AML-193 (cell line): ENCODE measurements at regions not wholly inside any gene's neighbourhood (a gene's known extent, or its start where the extent isn't known, plus 50 kb on each side); places are given as distances from the start of the nearest gene placed in this dataset.

ENCODE experiments used
- DNase-seq, 2 experiments: peaks; one replicate each; lab custom pipeline; 2025; lab: John Stamatoyannopoulos, UW

DNA sequence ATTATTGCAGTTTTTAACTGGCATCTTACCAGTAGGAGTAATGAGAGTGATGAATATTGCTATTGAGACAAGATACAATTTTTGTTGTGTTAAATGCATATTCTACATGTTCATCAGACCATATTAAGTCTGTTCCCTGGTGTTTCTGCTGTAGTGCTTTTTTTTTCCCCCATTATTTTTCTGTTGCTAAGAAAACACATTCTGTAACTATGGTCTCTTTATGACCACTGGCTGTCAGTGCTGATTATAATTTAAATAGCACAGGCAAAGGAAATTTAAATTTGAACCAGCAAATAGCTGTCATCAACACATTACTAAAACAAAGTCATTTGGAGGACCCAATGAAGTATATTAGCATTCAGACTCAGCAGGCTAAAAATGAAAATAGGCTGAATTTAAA lies 98.3 kb upstream of the ANKRD50 start:
- no peak for DNase-seq

DNA sequence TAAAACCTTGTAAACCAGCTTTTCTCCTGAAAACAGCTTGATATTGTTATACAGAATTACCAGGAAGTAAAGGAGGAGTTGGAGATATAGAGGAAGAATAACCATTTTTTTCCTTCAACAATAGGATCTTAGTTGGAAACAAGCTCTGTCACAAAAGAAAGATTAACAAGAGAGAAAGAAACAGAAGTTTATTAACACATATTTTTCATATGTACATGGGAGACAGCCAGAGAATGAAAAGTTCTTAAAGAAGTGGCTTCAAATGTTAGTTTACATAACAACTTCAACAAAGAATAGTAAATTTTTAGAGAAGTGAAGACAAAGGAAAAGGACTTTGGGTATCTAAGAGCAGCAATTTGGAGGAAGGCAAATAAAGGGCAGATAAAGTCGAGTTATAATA lies 94.9 kb upstream of the ANKRD50 start:
- DNase-seq = no peak

DNA sequence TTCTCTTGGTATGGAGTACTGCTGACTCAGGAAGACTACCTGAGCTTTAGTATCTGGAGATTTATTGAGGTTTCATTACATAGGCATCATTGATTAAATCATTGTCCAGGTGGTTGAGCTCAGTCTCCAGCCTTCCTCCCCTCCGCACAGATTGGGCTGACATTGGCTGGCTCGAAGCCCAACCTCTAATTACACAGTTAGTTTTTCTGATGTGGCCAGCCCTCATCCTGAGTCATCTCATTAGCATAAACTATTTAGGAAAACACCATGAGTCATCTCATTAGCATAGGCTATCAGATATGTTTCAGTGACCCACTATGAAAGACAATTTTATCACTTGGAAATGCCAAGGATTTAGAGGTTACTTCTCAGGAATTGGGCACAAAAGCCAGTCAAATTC lies 93.9 kb upstream of the ANKRD50 start:
- DNase-seq = no peak

DNA sequence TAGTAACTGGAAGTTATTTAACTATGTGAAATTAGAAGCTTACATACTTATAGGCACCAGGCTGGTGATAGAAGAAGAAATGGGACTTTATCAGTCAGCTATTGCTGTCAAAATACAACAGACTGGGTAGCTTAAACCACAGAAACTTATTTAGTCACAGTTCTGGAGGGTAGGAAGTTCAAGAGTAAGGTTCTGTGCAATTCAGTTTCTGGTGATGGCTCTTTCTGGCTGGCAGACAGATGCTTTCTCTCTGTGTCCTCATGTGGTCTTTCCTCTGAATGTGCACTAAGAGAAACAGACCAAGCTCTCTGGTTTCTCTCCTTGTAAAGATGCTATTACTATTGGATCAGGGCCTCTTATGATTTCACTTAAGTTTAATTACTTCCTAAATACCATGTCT lies 92.1 kb upstream of the ANKRD50 start:
- no peak for DNase-seq

DNA sequence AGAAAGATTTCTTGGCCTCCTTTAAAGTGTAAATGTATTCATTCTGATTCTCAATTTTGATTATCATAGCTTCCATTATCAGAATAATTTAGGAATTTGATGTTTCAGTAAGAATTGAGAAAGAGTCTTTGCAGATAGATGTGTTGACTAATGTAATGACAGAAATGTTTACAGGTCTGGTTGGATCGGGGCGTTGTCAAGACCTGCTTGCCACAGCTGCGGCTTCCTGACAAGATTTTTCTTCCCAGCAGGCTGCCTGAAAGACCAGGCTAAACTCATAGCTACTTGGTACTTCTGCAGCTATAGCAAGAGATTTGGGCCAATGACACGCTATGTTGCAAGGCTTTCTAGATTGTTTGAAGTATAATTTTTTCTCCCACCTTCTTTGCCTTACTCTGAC lies 91.5 kb upstream of the ANKRD50 start:
- no peak for DNase-seq

DNA sequence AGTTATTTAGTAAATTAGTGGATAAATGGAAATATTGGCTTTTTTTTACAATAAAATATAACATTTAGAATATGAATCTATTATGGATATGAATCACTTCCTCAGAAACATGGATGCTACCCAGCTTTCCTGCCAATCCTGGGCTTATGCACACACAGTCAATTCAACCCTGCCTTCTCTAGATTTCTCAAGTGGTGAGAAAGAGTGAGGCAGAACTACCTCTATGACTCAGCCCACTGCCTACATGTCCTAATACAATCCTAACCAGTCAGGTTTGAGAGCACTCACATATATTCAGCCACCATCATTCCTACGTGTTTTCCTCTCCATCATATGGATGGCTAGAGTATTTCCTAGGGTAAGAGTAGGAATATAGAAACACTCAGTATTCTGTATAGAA lies 91.1 kb upstream of the ANKRD50 start:
- no peak for DNase-seq

DNA sequence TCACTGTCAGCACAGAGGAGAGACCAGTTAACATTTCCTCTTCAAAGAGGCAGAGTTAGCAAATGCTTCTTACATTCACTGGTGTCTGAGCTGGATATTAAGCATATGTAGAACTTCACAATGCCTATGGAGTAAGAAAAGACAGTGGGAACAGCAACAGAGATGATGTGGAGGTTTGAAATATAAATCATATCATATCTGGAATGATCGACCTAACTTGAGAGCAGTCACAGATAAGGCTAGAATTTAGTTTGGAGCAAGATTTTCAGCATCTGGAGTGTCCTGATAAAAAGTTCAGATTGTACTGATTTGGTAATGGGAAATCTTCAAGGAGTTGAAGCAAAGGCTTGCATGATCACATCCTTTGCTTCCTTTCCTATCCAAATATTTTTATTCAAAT lies 90.5 kb upstream of the ANKRD50 start:
- no peak for DNase-seq

DNA sequence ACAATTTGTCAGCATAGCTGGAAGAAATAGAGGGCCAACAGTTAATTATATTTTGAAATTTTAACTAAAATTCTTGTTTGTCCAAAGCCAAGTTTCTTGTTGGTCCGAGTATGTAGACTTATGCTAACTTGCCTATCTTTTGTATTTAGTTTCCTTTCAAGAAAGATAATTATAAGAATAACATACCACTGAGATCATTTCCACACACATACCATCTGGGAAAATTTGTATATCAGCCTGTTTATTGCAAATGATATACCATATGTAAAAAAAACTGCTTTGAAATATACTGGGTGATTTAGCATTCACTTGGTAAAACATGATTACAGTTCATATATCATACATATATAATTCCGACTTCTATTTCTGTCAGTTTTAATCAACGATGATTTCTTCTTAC lies 84.7 kb upstream of the ANKRD50 start:
- no peak for DNase-seq

DNA sequence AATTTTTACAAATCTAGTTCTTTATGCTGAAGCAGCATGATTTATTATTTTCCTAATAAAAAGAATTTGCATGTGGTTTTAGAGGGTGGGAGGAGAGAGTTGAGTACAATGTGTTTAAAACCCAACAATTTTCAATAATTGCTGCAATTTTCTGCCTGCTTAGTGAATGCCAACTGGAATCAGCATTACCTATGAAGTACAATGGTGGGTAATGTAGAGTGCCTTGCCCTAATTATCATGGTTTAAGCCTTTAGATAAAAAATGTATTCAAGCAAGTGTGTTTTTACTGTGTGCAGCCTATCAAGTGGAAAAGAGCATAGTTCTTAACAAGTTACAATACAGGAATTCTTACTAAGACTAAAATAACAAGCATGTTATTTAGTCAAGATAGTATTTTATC lies 77.9 kb upstream of the ANKRD50 start:
- DNase-seq = no peak

DNA sequence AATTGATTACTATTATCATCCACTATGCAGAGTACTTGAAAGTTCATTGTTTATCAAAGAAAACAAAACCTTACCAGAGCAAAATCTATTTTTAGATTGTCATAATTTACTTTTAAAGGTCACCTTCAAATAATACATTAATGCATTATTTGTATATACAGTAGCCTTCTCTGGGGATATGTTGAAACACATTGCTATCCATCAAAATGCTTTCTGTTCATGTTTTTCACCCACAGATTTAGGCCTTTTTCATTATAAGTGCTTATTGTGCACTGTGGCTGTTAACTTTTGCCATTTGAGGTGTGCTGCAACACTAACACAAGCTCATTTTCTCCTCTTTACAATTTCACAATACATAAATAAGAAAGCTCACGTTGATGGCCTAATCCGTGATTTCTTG lies 74.1 kb upstream of the ANKRD50 start:
- DNase-seq = no peak

DNA sequence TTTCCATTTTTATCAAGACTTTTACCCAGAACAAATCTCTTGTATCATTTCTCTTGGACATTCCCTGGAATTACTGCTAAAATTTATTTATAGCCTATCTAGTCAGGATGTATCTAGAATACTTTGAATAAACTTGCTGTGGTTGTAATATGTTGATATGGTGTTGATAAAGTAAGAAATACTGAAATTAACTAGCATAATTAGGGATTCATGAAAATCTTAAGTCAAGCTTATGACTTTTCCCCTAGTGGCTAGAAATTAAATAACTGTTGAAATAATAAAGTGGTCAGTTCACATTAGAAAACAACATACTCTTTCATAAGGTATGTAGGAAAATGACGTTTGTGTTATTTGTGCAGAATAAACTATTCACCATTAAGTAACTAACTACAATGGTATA lies 73.1 kb upstream of the ANKRD50 start:
- DNase-seq = no peak

DNA sequence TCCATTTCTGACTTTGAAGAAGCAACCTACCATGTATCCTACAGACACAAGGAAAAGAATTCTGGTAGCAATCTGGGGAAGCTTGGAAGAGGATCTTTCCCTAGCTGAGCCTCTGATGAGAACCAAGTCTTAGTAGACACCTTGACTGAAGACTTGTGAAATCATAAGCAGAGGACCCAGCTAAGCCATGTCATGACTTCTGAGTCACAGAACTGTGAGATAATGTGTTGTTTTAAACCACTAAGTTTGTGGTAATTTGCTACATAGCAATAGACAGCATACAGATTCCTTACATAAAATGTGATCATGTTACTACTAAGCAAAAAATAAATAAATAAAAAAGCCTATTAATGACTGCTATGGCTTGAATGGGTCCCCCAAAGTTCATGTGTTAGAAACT lies 71.3 kb upstream of the ANKRD50 start:
- no peak for DNase-seq

DNA sequence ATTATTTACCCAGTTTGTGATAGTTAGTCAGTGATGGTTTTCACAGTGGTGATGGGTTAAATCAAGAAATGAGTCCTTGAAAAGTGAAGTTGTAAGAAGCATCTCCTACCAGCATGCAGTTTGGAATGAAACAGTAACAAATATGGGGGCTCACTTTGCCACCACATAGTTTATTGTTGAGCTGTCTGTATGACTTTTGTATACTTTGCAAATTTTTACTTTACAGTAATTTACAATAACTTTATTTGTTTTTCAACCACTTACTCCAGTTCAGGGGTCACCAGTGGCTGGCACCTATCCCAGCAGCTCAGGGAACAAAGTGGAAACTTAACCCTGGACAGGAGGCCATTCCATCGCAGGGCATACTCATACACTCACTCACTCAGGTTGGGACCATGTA lies 64.5 kb upstream of the ANKRD50 start:
- DNase-seq = no peak

DNA sequence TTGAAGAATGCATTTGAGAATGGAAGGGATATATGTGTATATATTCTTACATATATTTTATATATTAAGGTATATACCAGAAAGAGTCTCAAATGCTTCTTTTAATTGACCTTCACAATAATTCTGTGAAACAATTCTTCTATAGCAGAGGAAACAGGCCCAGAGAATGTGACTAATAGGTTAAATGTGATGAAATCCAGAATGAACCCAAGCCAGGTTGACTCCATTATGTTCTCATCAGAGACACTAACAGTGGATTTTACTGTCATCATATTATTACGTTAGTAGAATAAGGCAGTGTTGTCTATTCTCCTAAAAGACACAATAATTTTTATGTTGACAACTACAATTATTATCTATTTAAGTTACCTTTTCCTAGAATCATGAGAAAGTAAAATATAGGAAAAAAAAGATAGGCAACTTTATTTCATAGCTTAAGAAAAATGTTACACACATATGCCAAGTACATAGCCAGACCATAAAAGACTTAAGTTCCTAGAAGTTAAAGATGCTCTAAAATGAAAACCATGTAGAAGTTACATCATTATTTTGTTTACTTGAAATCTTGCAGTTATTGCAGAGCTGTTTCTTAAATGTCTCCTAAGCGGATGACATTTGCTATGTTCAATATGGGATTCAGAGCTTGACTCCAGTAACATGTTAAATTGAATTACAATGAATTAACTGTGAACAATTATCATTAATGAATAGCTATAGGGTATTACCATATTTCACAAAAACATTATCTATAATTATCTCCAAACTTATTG lies 56.2 kb upstream of the ANKRD50 start:
- DNase-seq = no peak

DNA sequence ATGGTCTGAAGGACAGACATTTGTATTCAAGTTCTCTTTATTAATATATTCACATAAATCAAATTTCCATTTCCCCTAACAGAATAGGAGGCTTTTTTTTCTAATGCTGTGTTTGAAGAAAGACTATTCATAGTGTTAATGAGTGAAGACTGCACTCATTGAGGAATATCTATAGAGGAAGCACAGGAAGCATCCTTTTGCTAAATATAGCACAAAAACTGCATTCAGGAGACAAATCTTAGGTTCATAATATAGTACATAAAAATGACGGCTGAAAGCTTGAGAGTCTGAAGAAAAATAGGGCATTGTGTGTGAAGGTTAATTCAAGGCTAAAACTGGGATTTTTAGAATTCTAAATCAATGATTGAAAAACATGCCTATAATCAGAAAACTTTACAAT lies 50.4 kb upstream of the ANKRD50 start:
- DNase-seq = no peak
